ENCODE measurements at regions not wholly inside any gene's neighbourhood (a gene's known extent, or its start where the extent isn't known, plus 50 kb on each side); places are given as distances from the start of the nearest gene placed in this dataset.

GRCh38 chr2:18422432-18423165, 137.9 kb downstream of the RDH14 start:
- TF ChIP-seq CTCF (IDR thresholded peaks at IDR 0.05), result no peak
- no peak for TF ChIP-seq POLR2A (IDR thresholded peaks at IDR 0.05)
- intact Hi-C loops (cut with DNase I), result no loop called here
- no peaks in the 10 kb centered on the region for H3K4me1 ChIP-seq
- no peak overlapping the region for H3K4me3 ChIP-seq
- H3K27ac ChIP-seq, result no peak overlapping the region
- 41 to 59% methylated on average over 2 of the region's 2 CpGs for WGBS, 2 donors
- H3K27me3 ChIP-seq, result no peaks in the 10 kb centered on the region
- no peaks in the 10 kb centered on the region for H3K36me3 ChIP-seq
- no peak for DNase-seq
- no peaks in the 10 kb centered on the region for H3K9me3 ChIP-seq

- no peak overlapping the region for H3K4me3 ChIP-seq
- TF ChIP-seq CTCF (IDR thresholded peaks at IDR 0.05) (no peak), POLR2A (IDR thresholded peaks at IDR 0.05) (no peak)
- H3K9me3 ChIP-seq, result no peaks in the 10 kb centered on the region
- peaks cover 0 to 7% (median 0%) of the 10 kb centered on the region in 3 donors for H3K4me1 ChIP-seq
- intact Hi-C loops (cut with DNase I), result no loop called here
- WGBS, 2 donors, result 20 to 50% methylated on average over 2 of the region's 2 CpGs
- DNase-seq, result no peak
- H3K36me3 ChIP-seq, result no peaks in the 10 kb centered on the region
- peak overlapping the region in 3 of 4 donors; percentile 4 to 38 (median 16) for H3K27ac ChIP-seq
- H3K27me3 ChIP-seq, result no peaks in the 10 kb centered on the region
These were observed 146.6 kb downstream of the RDH14 start for GRCh38 chr2:18413676-18414396.

GRCh38 chr2:18412980-18413675, 147.3 kb downstream of the RDH14 start:
- peak overlapping the region in 2 of 4 donors; percentile 4 to 38 for H3K27ac ChIP-seq
- TF ChIP-seq CTCF (IDR thresholded peaks at IDR 0.05) (no peak), POLR2A (IDR thresholded peaks at IDR 0.05) (no peak)
- H3K36me3 ChIP-seq, result no peaks in the 10 kb centered on the region
- 66 to 67% methylated on average over 3 of the region's 3 CpGs for WGBS, 2 donors
- no peak for DNase-seq
- H3K4me1 ChIP-seq, result peaks cover 0 to 7% (median 0%) of the 10 kb centered on the region in 3 donors
- no peak overlapping the region for H3K4me3 ChIP-seq
- no peaks in the 10 kb centered on the region for H3K27me3 ChIP-seq
- intact Hi-C loops (cut with DNase I), result no loop called here
- H3K9me3 ChIP-seq, result no peaks in the 10 kb centered on the region

- WGBS, 2 donors, result 71 to 72% methylated on average over 1 of the region's 1 CpG
- H3K9me3 ChIP-seq, result no peaks in the 10 kb centered on the region
- no peak overlapping the region for H3K4me3 ChIP-seq
- DNase-seq, result no peak
- H3K27me3 ChIP-seq, result no peaks in the 10 kb centered on the region
- TF ChIP-seq CTCF (IDR thresholded peaks at IDR 0.05) (no peak), POLR2A (IDR thresholded peaks at IDR 0.05) (no peak)
- H3K27ac ChIP-seq, result no peak overlapping the region
- H3K4me1 ChIP-seq, result peaks cover 0 to 7% (median 0%) of the 10 kb centered on the region in 3 donors
- no peaks in the 10 kb centered on the region for H3K36me3 ChIP-seq
- intact Hi-C loops (cut with DNase I), result no loop called here
These were observed 148.8 kb downstream of the RDH14 start for GRCh38 chr2:18411626-18412025.

GRCh38 chr2:18410543-18410942, 149.9 kb downstream of the RDH14 start:
- Histone ChIP-seq H3K4me1 (peaks cover 0 to 7% (median 0%) of the 10 kb centered on the region in 3 donors), H3K4me3 (no peak overlapping the region), H3K36me3 (no peaks in the 10 kb centered on the region), H3K27ac (no peak overlapping the region), H3K9me3 (no peaks in the 10 kb centered on the region), H3K27me3 (no peaks in the 10 kb centered on the region)
- DNase-seq, result no peak
- intact Hi-C loops (cut with DNase I), result no loop called here
- WGBS, 2 donors, result 83 to 89% methylated on average over 1 of the region's 1 CpG
- TF ChIP-seq POLR2A (IDR thresholded peaks at IDR 0.05), result no peak
- no peak for TF ChIP-seq CTCF (IDR thresholded peaks at IDR 0.05)

All from esophagus squamous epithelium (tissue), 5 donors.